NCI-H774 (cell line): ENCODE measurements at regions not wholly inside any gene's neighbourhood (a gene's known extent, or its start where the extent isn't known, plus 50 kb on each side); places are given as distances from the start of the nearest gene placed in this dataset.

Experiments used
- DNase-seq: peaks from one replicate; lab custom pipeline; 2025; lab: John Stamatoyannopoulos, UW

DNA sequence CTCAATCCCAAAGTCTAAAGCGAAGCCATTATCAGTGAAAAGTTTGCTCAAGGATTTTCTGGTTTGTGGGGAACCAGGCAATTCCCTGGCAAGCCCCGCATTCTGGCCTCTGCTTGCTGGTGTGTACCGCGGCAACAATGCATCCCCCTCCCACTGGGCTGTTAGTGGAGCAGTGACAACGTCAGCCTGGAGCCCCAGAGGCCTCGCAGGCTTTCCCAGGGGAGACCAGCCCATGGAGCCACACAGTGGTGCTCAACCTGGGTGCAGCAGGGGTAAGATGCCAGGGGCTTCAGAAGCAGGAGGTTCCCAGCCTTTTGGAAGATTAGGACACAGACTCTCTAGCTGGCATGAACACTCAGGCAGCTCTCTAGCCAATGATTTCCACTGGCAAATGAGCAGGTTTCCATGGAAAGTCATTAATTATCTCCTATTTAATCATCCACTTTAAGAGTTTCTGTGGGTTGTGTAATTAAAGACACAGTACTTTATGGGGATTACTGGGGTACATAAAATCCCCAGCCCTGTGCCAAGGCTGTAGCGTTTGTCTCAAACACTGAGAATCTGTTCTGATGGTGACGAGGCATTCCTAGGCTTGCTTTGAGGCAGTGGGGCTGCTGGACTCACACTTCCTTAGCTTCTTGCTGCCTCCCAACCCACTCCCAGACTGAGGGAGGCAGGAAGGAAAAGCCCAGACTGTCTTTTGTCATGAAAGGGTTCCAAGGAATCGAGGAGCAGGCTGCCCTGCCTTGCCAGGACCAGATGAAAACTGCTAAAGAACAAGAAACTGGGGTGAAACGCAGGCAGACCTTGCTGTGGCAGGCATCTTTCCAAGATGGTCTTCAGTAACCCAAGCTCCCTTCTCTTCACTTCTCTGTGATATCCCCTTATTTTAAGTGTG lies 411.9 kb upstream of the SHH start:
- DNase-seq = no peak

DNA sequence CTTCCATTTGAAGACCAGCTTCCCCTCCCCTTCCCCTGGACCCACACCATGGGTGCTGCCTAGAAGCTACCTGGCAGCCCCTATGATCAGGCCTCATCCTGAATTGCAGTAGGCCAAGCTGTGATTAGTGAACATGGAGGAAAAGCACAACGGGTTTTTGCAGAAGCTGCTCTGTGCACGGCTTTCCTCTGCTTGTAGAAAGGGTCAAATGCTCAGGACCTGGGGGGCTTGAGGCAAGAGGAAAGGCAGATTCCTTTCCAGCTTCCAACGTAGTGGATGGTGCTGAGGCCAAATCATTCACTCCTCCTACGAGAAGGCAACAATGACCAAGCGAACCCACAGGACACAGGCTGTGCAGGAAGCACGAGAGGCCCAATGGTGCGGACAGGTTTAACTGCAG lies 410.3 kb upstream of the SHH start:
- no peak for DNase-seq

DNA sequence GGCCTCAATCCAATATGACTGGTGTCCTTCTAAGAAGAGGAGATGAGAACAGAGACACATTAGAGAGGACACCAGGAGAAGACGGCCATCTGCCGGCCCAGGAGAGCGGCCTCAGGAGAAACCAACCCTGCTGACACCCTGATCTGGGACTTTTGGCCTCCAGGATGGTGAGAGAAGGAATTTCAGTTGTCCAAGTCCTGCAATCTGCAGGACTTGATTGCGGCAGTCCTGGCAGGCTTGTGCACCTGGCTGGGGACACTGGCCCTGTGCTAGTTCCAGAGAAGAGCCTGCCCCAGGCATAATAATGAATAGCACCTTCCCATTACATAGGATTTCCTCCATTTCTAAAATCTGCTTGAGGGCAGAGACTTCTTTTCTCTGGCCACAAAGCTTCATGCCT lies 409.9 kb upstream of the SHH start:
- no peak for DNase-seq

DNA sequence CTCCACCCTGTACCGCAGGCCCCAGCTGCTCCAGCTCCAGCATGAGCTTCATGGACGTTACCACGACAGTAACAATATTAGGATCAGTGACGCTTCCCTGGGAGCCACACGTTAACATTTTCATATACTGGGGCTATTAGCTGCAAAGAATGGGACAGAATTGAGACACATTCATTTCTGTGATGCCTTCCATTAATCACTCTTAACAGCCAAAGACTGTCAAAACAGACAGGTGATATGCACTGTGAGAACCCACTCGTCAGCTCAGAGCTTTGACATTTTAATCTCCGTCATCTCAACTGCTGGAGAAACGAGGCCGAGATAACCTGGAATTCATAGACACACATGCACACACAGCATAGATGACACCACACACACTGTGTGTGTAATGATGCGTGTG lies 408.4 kb upstream of the SHH start:
- no peak for DNase-seq

DNA sequence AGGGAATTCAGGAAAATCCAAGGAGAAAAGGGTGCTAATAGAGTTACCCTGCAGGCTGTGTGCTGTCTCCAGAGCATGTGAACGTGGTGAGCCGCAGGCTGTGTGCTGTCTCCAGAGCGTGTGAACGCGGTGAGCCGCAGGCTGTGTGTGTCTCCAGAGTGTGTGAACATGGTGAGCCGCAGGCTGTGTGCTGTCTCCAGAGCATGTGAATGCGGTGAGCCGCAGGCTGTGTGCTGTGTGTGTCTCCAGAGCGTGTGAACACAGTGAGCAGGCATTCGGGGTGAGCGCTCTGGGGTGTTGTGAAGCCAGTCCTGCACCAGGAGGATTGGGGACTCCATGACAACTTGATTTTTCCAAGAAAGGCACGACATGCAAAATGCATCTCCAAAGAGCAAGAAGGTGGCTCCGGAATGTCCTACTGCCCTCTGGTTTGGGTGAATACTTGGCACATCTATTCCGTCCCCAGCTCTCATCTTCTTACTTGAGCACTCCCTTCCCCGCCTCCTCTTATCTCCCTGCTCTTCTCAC lies 407.9 kb upstream of the SHH start:
- no peak for DNase-seq

DNA sequence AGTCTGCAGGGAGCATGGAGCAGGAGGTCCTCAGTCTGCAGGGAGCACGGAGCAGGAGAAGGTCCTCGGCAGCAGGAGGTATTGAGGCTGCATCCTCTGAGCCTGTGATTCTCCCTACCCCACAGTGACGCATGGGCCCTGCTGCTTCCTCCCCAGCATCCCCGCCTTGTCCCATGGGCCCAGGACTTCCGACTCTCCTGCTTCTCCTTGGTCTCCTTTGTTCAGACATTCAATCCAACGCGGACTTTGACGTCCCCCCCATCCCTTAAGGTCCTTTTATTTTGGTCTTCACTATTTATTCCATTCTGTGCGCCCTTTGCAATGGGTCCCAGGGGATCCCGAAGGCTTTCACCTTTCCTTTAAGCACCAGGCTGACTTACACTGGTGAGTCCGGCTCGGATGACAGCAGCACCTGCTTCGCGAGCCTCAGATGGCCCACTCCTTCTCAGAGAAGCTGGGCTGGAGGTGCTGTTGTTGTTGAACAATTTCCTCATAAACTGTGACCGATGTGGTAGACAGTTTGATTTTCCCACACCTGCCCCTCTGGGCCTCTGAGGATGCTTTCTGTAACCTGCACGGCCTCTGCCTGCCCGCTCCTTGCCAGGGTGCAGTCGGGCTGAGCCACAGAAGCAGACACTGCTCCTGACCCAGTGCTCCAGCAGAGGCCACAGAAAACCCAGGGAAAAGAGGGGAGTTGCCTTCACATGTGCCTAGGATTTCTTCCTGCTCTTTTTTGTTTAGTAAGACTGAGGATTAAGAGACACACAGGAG lies 407.2 kb upstream of the SHH start:
- DNase-seq = no peak

DNA sequence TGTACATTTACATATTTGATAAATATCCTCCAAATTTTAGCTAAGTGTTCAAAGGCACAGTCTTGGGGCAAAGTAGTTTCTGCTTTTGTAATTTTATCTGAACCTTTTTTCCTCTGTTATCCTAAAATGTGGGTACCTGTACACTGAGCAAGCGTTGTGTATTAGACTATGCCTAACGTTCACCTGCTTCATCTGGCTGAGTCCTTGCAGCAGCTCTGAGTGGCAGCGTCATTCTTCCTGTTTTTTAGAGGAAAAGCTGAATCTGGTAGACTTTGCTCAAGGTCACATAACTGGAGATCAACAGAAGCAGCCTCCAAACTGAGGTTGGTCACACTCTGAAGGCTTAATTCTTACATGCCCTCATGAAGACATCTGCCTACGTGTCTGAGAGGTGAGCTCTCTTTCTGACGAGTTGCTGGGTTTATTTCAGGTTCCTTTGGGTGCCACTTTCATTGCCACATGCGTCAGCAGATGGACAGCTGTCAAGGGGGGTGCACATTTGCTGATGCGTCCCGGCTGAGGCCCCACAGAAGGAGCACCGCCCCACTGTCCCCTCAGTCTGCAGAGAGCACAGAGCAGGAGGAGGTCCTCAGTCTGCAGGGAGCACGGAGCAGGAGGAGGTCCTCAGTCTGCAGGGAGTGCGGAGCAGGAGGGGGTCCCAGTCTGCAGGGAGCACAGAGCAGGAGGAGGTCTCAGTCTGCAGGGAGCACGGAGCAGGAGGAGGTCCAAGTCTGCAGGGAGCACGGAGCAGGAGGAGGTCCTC lies 406.5 kb upstream of the SHH start:
- DNase-seq = no peak

DNA sequence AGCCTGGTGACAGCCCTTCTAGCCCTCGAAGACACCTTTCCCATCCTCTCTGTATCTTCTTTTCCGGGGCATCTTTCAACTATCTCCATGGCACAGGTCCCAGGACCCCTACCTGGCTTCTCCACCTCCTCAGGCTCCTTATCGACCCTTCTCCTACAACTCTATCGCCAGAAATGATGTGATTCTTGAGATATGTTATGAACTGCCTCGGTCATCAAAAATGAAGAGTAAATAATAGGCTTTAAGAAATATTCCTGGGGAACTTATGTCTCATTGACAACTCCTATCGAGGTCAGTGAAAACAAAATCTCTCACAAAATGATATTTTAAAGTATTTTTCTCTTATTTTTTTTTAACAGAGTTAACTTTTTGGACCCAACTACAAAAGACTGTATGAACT lies 405.5 kb upstream of the SHH start:
- no peak for DNase-seq

DNA sequence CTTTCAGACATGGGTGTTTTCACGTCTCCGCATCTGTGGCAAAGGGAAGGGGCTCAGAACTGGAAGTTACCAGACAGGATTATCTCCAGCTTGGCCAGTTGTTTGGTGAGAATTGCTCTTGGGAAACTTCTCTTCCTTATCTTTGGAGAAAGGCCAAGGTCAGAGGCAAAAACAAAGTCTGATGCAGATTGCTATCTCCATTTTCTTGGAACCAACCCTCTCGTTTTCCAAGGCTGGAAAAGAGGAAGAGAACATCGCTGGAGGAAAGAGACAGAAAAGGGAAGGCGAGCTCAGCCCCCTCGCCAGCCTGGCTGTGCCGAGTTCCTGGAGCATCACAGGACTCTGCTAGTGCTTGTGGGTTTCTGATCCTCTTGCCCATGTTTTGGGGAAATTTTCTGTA lies 396.8 kb upstream of the SHH start:
- DNase-seq = no peak

DNA sequence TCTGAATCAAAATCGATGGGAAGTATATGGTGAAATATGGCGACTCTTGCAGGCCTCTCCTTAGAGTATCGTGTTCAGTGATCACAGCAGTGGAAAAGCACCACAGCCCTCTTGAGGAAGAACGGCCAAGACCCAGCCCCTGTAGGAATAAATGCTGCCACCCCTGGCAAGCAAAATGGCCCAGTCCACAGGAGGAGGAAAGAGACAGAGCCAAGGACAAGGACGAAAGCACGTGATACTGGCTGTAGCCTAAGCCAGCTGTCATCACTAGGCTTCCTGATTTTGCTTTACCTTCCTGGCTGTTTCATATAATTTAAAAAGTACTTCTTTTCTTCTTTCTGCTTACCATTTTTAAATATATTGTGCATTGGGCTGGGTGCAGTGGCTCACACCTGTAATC lies 395.0 kb upstream of the SHH start:
- DNase-seq = no peak

DNA sequence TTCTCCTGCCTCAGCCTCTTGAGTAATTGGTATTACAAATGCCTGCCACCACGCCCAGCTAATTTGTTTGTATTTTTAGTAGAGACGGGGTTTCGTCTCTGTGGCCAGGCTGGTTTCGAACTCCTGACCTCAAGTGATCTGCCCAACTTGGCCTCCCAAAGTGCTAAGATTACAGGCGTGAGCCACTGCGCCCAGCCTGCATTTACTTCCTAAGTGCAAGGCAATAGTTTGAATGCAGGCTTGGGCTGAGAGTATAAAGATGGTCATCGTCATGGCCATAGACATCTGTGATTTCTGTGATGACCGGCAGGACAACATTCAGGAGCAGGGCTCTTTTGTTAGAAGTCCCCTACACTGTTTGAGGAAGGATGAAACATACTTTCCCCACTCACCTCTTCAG lies 393.9 kb upstream of the SHH start:
- DNase-seq = no peak

DNA sequence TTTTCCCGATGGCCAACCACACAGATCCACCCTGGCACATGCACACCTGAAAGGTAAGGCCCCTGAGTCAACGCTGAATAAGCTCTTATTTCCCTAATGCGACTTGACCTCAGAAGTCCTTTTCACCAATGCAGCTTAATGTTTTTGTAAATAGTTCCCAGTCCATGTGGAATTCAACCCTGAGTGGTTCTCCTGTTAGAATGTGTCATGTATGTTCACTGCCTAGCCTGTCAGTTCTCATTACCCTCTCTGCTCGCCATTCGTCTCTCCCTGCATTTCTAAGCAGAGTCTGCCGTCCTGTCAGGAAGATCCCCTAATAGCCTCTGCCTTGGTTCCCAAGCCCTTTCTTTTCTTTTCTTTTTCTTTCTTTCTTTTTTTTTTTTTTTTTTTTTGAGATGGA lies 392.6 kb upstream of the SHH start:
- DNase-seq = no peak

DNA sequence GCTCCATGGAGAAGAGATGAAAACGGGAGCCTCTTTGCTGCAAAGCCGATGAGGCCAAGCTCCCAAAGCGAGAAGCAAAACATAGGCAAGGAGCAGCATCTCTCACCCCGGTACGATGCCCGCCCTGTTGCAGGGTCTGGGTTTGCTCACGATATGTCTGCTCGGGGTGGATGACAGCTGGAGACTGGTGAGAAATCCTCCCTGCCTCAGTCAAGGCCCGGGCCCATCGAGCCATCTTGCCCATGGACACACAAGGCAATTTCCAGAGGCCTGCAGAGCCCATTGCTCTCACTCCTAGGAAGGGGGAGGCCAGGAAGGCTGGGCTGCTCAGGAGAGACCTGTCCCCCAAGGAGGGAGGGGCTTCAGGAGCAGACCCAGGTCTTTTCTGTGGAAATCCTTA lies 391.7 kb upstream of the SHH start:
- no peak for DNase-seq

DNA sequence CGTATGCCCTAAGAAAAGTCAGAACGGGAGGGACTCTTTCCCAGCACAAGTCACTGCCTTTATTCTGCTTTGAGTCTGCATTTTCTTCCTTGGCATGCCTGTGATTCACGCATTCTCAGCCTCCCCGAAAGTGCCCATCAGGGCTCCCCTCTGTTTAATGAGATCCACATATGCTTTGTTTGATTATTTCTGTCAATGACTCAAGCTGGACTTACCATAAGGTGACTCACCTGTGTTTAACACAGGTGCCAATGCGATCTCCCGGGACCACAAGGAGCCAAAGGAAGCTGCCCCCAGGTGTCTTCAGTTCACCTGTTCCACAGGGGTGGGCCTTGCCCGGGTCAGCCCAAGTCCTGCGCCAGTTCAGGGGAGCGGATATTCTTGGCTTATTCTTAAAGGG lies 386.0 kb upstream of the SHH start:
- DNase-seq = no peak

DNA sequence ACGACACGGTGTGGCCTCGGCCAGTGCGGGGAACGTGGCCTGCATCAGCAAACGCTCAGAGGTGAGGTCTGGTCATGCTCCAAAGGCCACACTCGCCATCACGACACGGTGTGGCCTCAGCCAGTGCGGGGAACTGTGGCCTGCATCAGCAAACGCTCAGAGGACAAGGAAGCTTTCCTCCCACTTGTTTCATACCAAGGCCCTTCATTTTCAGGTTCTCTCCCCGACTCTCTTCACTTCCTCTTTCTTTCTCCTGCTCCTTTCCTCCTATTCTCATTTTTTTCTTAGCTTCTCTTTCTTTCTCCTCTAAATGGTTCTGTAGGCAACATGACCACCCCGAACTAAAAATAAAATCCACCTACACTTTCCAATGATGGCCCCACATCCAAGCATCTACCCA lies 384.4 kb upstream of the SHH start:
- no peak for DNase-seq

DNA sequence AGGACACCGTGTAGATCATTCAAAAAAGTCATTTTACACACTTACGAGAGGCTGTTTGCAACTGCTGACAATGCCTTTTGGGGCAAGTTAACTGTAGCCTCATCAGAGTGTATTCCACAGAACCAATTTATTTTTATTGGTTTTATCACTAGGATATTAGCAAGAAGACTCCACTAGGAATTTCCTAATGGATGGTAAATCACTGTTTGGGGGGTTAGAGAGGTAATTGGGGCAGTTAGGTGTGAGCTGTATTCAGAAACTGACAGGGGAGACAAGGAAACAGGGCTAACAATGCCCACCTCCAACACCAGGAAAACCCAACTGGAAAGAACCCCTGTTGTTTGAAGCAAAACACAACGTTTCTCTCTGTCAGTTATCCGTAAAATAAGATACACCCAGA lies 383.0 kb upstream of the SHH start:
- no peak for DNase-seq

DNA sequence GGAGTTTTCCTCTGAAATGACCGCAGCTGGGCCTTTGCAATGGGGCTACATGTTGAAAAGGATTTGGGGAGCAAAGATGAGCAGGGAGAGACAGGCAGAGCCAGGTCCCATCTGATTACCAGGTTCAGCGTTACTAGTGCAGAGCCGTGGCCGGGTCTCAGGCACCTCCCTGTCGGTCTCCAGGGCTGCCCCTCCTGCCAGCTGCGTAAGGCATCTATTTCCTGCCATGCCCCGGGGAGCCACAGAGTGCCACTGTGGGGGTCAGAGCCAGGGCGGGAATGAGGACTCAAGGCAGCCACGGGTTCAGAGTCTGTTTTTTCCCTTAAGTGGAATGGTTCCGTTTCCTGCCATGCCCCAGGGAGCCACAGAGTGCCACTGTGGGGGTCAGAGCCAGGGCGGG lies 382.6 kb upstream of the SHH start:
- no peak for DNase-seq

DNA sequence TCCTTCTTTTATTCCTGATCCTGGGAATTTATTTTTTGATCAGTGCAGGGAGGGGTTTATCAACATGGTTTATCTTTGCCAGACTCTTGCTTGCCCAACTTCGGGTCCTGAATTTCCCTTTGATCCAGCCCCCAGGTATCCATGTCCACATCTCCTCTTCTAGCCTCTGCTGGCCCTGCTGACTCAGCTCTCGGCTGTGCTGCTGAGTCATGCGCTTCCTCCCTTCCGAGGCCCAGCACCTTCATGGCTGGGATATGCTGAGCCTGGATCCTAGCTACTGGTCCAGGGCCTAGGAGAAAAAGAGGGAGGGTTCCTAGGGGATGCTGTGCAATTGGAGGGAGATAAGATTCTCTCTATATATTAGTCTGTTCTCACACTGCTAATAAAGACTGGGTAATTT lies 380.7 kb upstream of the SHH start:
- DNase-seq = no peak

DNA sequence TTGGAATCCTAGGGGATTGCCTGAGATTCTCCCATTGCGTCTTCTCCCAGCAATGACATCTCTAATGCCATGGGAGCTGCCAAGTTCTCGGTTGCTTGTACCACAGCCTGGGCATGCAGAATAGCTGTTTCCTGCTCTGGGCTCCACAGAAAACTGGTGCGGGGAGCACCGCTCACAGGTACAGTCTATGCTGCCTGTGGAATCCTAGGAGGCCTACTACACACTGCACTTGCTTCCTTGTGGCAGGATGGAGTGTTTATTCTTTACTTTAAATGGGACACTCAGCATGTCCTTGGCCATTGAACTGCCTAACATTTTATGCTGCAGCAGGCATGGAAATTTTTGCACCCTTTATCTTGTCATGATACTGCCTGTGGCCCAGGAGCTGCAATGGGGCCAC lies 378.8 kb upstream of the SHH start:
- DNase-seq = no peak

DNA sequence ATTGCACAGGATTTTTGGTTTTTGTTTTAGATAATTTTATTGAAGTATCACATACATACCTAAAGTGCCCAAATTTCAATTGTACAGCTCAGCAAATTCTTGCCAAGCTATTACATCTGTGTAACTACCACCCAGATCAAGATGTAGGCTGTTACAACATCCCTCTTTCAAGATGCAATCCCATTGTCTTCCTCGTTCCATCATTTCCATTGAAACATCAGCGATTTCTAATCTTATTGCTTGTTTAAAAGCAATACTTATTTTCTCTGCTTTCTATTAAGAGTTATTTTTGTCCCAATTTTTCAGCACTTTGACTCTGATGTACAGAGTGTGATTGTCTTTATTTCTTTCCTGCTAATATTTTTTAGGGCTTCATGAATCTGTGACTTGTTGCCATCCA lies 372.8 kb upstream of the SHH start:
- no peak for DNase-seq

DNA sequence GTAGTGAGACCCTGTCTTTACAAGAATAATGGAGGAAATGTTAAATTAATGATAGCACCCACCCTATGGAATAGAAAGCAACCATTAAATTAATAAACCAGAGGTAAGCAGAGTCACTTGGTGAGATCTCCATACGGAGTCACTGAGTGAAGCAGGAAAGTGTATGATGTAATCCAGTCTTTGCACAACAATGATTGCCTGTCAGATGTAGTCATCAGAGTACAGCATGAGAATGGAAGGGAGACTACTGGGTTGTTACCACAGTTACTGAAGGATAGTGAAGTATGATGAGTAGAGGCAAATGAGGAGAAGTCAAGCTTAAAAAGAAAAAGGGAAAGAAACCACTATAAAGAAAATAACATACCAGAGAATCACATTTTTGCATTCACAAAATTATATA lies 371.9 kb upstream of the SHH start:
- no peak for DNase-seq

DNA sequence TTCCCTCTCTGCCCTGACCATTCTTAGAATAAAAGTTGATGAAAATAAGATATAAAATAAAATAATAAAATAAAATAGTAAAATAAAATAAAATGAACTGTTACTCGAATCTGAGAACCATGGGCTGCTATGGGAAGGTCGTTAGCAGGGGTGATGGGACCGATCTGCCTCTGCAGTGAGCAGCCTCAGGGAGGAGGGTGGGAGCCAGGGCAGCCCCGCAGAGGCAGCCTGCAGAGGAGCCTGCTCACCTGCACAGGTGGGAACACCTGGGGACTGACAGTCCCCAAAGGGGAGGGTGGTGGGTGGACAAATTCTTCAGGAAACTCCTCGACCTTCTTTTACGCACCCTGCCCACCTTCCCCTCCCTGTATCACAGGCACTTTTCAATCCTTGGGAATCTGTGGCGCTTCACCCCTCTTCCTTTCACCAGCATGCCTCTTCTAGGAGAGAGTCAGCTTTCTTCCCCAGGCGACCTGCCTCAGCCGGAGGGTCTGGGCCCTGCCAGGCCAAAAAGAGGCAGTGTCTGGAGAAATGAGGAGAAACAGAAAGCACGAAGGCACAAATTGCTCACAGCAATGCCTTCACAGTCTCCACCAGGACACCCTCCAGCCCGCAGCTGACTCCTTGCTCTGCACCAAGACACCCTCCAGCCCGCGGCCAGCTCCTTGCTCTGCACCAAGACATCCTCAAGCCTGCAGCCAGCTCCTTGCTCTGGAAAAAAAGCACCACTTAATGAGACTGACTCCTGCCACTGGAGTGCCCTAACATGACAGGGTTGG lies 368.4 kb upstream of the SHH start:
- DNase-seq = no peak
